RWPE1 (cell line): ENCODE measurements at regions not wholly inside any gene's neighbourhood (a gene's known extent, or its start where the extent isn't known, plus 50 kb on each side); places are given as distances from the start of the nearest gene placed in this dataset.
"Not testable (repeated sequence)": the region's sequence is repeated elsewhere in the genome, so short reads cannot be mapped to it uniquely, and the experiment has no call there.

ENCODE experiments used
- CTCF ChIA-PET: fragments of 350-600 bp; sonication (Branson Sonifier 250); formaldehyde crosslinking; extraction: SDS; loops from one replicate; lab custom pipeline; 2021; lab: Yijun Ruan, JAX
- POLR2A ChIA-PET: fragments of 400-600 bp; formaldehyde crosslinking; extraction: SDS; loops from one replicate; lab custom pipeline; 2020; ENCODE audit warnings: antibody characterized with exemption; ENCODE audit not compliant: low non-redundant PET; lab: Yijun Ruan, JAX
- DNase-seq: peaks from one replicate; pipeline ENCODE4 v3.0.0; 2012; ENCODE audit warnings: low spot score
- H3K27ac ChIP-seq: fragments of 450-650 bp; 2 replicates; pipeline ENCODE4 v1.5.1; 2017
- TF ChIP-seq, protein P1 (sequence below): fragments of 450-650 bp; conservative IDR thresholded peaks from 2 replicates; pipeline ENCODE4 v1.5.1; 2017; ENCODE audit warnings: low read depth, mild to moderate bottlenecking

DNA sequence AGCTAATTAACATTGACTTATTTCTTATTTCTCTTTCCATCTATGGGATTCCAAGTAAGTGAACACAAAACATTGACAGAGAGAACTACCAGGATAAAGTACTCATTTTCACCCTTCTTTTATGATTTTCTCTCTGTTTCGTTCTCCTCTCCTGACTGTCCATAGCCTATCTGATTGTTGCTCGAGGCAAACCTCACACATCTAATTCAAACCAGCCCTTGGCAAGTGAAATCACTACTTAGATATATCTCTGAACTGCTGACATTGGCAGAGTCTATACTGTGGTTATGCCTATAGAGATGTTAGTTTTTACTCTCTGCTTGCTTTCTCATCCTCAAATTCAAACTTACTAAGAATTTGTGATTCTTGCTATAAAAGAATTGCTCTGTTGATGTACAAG, 248.8 kb downstream of the ISL1 start:
- ChIA-PET CTCF (interaction anchor here (0.7 kb wide), 1 partner anchor 250 kb away, joined by 3 read pairs; no protein-coding TSS in a partner anchor), POLR2A (no interaction called here)
- no peak overlapping the region for H3K27ac ChIP-seq
- DNase-seq, result no peak
- TF ChIP-seq, protein P1, sequence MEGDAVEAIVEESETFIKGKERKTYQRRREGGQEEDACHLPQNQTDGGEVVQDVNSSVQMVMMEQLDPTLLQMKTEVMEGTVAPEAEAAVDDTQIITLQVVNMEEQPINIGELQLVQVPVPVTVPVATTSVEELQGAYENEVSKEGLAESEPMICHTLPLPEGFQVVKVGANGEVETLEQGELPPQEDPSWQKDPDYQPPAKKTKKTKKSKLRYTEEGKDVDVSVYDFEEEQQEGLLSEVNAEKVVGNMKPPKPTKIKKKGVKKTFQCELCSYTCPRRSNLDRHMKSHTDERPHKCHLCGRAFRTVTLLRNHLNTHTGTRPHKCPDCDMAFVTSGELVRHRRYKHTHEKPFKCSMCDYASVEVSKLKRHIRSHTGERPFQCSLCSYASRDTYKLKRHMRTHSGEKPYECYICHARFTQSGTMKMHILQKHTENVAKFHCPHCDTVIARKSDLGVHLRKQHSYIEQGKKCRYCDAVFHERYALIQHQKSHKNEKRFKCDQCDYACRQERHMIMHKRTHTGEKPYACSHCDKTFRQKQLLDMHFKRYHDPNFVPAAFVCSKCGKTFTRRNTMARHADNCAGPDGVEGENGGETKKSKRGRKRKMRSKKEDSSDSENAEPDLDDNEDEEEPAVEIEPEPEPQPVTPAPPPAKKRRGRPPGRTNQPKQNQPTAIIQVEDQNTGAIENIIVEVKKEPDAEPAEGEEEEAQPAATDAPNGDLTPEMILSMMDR, result no peak

DNA sequence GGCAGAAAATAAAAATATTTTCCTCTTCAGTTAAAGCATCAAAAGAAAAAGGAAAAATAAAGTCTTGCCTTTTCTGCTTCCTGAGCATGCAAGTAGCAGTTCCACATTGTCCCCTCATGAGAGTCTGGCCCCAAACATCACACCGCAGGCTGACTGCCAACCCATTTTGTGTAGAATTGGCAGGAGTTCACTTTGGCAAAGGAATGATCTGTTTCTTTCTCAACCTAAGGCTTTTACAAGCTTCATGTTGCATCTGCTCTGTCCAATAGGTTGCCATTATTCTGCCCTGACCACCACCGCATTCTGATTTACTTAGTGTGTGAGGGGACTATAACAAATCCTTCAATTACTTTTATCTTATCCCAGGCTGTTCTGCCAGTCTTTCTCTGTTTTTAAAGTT, 249.5 kb downstream of the ISL1 start:
- H3K27ac ChIP-seq, result no peak overlapping the region
- POLR2A ChIA-PET, result no interaction called here
- CTCF ChIA-PET, result interaction anchor here (0.7 kb wide), 2 partner anchors 31 to 172 kb away, joined by 3 read pairs; no protein-coding TSS in a partner anchor
- TF ChIP-seq, protein P1, result no peak
- no peak for DNase-seq

DNA sequence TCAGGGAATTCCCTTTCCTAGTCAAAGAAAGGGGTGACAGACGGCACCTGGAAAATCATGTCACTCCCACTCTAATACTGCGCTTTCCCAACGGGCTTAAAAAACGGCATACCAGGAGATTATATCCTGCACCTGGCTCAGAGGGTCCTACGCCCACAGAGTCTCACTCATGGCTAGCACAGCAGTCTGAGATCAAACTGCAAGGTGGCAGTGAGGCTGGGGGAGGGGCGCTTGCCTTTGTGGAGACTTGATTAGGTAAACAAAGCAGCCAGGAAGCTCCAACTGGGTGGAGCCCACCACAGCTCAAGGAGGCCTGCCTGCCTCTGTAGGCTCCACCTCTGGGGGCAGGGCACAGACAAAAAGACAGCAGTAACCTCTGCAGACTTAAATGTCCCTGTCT, 253.7 kb downstream of the ISL1 start:
- H3K27ac ChIP-seq, POLR2A ChIA-PET, DNase-seq, CTCF ChIA-PET: not testable (repeated sequence)

DNA sequence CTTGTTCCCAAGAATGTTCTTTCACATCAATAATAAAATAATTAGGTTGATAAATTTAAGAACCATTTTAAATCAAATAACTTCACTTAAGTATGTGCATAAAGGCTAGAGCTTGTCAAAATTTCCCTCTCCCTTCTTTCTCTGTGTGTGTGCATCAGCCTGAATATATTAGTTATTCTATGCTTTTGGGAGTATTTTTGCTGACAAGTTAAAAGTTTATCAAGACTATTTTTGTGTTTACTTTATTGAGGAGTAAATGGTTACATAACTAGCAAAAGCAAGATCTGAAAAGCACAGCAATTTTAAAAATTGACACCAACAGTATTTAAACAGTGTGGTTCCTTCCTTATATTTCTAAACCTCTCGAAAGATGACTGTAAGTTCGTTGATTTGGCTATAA, 261.7 kb downstream of the ISL1 start:
- DNase-seq, result no peak
- ChIA-PET POLR2A (no interaction called here), CTCF (no interaction called here)
- TF ChIP-seq, protein P1, result no peak
- no peak overlapping the region for H3K27ac ChIP-seq

DNA sequence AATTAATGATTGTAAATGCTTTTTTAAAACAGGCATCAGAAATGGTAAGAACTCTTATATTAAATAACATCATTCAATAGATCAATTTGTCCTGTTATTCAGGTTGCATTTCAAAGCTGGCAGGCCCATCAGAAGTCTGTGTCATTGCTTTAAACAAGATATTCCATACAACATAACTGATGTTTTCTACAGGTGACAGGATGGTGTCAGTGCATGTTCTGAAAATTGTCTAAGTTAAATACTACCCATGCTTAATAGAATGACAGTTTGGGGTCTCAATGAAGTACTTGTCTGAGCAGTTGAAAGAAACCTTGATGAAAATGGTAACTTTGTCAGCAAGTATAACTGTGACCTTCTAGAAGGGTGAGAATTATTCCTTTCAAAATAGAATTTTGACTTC, 263.2 kb downstream of the ISL1 start:
- ChIA-PET CTCF (no interaction called here), POLR2A (no interaction called here)
- H3K27ac ChIP-seq, result no peak overlapping the region
- TF ChIP-seq, protein P1, result no peak
- no peak for DNase-seq

DNA sequence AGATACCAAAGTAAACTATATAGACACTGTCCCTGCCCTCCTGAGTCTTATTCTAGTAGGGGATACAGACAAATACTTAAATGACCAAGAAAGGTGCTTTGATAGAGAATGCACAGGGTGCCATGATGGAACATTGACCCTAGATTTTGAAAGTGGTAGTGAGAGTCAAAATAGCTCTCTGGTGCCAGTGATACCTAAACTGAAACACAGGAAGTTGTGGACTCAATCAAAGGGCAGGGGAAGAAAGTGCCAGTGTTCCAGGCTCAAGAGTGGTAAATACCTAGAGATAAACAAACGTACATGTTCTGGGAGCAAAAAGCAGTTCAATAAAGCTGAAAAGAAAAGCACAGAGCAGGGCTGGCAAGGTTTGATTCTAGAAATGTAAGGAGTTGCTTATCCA, 267.6 kb downstream of the ISL1 start:
- CTCF ChIA-PET, result no interaction called here
- TF ChIP-seq, protein P1, result no peak
- POLR2A ChIA-PET, result no interaction called here
- H3K27ac ChIP-seq, result no peak overlapping the region
- DNase-seq, result no peak

DNA sequence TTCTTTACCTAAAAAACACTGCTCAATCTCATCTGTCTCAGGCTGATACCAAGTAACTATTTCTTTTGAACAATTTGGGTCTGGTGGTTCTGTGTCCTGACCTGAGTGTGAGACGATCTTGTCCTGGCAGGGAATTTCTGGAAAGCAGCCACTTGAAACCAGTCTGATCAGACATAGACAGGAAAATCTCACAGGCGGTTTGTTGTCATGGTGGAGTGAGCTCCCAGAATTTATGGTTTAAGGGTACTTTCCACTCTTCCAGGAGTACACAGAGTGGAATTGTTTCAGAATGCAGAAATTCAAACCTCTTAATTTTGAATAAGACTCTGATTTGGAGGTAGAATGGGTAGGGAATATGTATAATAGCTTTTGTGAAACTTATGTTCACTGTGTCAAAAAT, 268.2 kb downstream of the ISL1 start:
- H3K27ac ChIP-seq, result no peak overlapping the region
- peak; percentile 24 for DNase-seq
- ChIA-PET POLR2A (no interaction called here), CTCF (interaction anchor here (0.5 kb wide), 1 partner anchor 179 kb away, joined by 3 read pairs; no protein-coding TSS in a partner anchor)
- TF ChIP-seq, protein P1, result no peak
